GM12872 (cell line): ENCODE measurements at regions not wholly inside any gene's neighbourhood (a gene's known extent, or its start where the extent isn't known, plus 50 kb on each side); places are given as distances from the start of the nearest gene placed in this dataset.

Source experiments
- TF ChIP-seq, protein P1 (sequence below): IDR thresholded peaks from 3 replicates; pipeline ENCODE4 v1.5.1; 2011; ENCODE audit warnings: low read depth, mild to moderate bottlenecking, low read length, moderate library complexity; ENCODE audit not compliant: insufficient read depth

DNA sequence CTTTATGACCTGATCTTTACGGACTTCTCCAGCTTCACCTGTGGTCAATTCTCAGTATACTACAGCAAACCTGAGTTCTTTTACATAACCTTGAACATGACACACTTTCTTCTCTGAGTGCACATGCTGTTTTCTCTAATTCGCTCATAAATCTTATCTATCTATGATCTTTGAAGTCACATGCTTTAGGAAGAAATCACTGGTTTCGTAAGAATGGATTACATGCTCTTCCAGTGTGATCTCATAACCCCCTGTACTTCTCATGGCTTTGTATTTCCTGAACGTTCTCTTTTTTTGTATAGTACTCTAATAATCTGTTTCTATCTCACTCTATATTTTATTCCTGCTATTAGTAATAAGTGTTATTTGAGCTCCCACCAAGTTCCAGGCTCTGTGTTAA, 1165.2 kb downstream of the TBL1XR1 start:
- TF ChIP-seq, protein P1, sequence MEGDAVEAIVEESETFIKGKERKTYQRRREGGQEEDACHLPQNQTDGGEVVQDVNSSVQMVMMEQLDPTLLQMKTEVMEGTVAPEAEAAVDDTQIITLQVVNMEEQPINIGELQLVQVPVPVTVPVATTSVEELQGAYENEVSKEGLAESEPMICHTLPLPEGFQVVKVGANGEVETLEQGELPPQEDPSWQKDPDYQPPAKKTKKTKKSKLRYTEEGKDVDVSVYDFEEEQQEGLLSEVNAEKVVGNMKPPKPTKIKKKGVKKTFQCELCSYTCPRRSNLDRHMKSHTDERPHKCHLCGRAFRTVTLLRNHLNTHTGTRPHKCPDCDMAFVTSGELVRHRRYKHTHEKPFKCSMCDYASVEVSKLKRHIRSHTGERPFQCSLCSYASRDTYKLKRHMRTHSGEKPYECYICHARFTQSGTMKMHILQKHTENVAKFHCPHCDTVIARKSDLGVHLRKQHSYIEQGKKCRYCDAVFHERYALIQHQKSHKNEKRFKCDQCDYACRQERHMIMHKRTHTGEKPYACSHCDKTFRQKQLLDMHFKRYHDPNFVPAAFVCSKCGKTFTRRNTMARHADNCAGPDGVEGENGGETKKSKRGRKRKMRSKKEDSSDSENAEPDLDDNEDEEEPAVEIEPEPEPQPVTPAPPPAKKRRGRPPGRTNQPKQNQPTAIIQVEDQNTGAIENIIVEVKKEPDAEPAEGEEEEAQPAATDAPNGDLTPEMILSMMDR, result no peak

DNA sequence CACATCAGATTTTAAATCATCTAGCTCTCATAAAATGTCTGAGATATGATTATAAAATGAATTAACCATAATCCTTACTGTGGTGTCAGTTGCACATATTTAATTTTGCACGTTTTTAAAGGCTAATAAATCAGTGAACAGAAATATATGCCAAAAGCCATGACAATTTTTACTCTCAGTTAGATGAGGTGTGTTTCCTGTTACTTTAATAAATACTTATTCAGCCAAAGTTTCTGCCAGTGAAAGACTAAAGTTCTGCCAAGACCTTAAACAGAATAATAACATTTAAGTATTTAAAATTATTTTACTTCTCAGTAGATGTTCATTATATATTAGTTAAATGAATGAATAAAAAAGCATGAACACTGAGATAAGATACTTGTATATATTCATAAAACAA, 1150.1 kb downstream of the NAALADL2 start:
- TF ChIP-seq, protein P1, result no peak

DNA sequence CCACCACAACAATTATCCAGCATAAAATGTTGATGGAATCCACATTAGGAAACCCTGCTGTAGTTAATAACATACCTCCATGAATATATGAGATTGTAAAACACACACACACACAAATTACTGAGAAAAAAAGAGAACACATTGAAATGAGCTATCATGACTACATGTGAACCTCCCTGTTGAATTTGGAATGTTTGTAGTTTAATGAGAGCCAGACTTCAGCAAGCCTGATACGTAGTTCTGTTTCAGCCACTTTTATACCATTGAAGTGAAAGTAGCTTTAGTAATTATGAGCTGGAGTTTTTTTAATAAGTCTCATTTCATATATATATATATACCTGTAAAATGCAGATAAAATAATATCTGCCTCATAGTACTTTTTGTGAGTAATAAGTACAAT, 1146.4 kb downstream of the NAALADL2 start:
- TF ChIP-seq, protein P1, result no peak

DNA sequence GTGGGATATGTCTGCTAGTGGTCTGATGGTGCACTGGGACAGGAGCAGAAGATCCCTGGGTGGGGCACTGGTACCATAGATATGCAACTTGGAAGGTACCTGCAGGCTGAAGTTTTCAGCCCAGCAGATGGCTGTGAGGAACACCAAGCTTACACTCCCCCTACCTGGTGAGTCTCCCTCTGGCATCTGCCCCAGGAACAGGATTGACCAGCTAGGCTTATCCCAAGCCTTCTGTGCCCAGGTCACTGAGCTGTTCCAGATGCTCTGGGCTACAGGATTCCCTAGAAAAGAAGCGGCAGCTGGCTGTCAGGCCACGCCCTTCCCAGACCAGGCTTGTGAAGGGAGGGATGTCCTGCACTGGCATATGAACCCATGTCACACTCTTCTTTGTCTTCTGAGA, 1130.0 kb downstream of the NAALADL2 start:
- TF ChIP-seq, protein P1, result no peak

DNA sequence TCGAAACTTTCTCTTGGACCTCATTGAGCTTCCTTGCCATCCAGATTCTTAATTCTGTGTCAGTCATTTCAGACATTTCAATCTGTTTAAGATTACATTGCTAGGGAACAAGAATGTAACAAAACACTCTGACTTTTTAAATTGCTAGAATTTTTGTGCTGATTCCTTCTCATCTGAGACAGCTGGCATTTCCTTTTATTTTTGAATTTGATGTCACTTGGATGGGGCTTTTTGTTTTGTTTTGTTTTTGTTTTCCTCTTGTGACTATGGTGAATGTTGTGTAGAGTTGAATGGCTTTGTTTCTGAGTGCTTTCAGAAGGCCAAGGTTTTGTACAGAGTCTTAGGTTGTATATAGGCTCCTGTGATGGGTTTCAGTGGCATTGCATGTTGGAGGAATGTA, 1129.3 kb downstream of the NAALADL2 start:
- TF ChIP-seq, protein P1, result no peak

DNA sequence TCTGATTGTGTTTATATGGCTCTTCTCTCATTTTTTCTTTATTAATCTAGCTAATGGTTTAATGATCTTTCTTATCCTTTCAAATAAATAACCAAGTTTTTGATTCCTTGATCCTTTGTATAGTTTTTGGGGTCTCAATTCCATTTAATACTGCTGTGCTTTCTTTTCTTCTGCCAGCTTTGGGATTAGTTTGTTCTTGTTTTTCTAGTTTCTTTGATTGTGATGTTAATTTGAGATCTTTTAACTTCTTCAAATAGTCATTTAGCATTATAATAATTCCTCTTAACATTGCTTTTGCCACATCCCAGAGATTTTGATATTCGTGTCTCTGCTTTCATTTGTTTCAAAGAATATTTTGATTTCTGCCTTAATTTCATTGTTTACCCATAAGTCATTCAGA, 1126.6 kb downstream of the NAALADL2 start:
- TF ChIP-seq, protein P1, result no peak

DNA sequence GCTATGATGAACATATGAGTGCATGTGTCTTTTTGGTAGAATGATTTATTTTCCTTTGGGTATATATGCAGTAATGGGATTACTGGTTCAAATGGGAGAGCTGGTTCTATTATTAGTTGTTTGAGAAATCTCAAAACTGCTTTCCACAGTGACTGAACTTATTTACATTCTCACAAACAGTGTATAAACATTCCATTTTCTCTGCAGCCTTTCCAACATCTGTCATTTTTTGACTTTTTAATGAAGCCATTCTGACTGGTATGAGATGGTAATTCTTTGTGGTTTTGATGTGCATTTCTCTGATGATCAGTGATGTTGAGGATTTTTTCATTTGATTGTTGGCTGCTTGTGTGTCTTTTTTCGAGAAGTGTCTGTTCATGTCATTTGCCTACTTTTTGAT, 1124.2 kb downstream of the NAALADL2 start:
- TF ChIP-seq, protein P1, result no peak
